ENCODE measurements at regions not wholly inside any gene's neighbourhood (a gene's known extent, or its start where the extent isn't known, plus 50 kb on each side); places are given as distances from the start of the nearest gene placed in this dataset.

DNA sequence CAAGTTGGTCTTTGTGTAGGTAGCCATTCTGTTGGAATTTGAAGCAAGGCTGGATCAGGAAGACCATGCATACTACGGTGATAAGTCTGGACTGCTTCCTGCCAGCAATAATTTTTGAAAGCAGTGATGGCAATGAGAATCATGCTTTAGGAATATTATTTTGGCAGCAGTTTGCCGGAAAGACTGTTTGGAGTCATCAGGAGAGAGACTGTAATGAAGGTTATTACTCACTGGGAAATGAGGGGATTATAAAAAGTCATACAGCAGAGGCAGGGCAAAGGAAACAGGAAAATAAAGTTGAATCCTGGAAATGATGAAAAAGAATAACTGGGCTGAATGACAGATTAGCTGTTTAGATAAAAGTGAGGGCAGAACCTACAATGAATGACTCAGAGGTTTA lies 1136.8 kb upstream of the AUTS2 start:
- intact Hi-C loops (cut with DNase I) = no loop called here
- ATAC-seq = no peak
- 43% methylated on average over 1 of the region's 2 CpGs for WGBS (ENCODE audit: insufficient coverage, low coverage, low lambda C conversion rate, missing lambda C conversion rate)
- no peaks in the 10 kb centered on the region for H3K9me3 ChIP-seq
- no peaks in the 10 kb centered on the region for H3K36me3 ChIP-seq
- H3K27ac ChIP-seq = no peak overlapping the region
- TF ChIP-seq POLR2A (IDR thresholded peaks at IDR 0.05) (no peak), CTCF (IDR thresholded peaks at IDR 0.05) (no peak)
- H3K4me1 ChIP-seq = no peaks in the 10 kb centered on the region
- no peak overlapping the region for H3K4me3 ChIP-seq
- no peak for DNase-seq
- H3K27me3 ChIP-seq = no peaks in the 10 kb centered on the region

- no peaks in the 10 kb centered on the region for H3K9me3 ChIP-seq
- ATAC-seq = no peak
- TF ChIP-seq POLR2A (IDR thresholded peaks at IDR 0.05) (no peak), CTCF (IDR thresholded peaks at IDR 0.05) (no peak)
Observed at GRCh38 chr7:68470836-68471435, 1127.3 kb upstream of the AUTS2 start.

DNA sequence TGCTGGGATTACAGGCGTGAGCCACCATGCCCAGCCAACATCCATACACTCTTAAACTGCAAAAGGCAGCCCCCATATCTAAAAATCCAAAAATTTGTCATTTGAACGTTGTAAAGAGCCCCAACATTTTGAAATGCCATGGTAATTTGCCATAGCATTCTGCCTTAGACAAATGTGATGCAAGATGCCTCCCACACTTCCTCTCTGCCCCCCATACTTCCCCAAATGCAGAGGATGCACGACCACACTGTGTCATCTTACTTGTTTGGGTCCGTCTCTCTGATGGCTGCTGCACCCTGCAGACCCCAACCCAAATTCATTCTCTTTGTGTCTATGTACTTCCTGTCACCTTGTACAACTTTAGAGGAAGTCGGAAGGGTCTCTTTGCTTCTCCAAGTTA lies 1125.6 kb upstream of the AUTS2 start:
- H3K27me3 ChIP-seq = no peaks in the 10 kb centered on the region
- DNase-seq (no peak), ATAC-seq (no peak)
- H3K9me3 ChIP-seq = no peaks in the 10 kb centered on the region
- H3K36me3 ChIP-seq = no peaks in the 10 kb centered on the region
- intact Hi-C loops (cut with DNase I) = no loop called here
- TF ChIP-seq CTCF (IDR thresholded peaks at IDR 0.05) = no peak
- no peak for TF ChIP-seq POLR2A (IDR thresholded peaks at IDR 0.05)
- no peaks in the 10 kb centered on the region for H3K4me1 ChIP-seq
- 35% methylated on average over 4 of the region's 5 CpGs for WGBS (ENCODE audit: insufficient coverage, low coverage, low lambda C conversion rate, missing lambda C conversion rate)
- H3K27ac ChIP-seq = no peak overlapping the region
- no peak overlapping the region for H3K4me3 ChIP-seq

More at GRCh38 chr7:68470836-68471435, 1127.3 kb upstream of the AUTS2 start:
- no peaks in the 10 kb centered on the region for H3K27me3 ChIP-seq
- no peaks in the 10 kb centered on the region for H3K36me3 ChIP-seq
- intact Hi-C loops (cut with DNase I) = no loop called here
- H3K4me1 ChIP-seq = no peaks in the 10 kb centered on the region
- H3K27ac ChIP-seq = no peak overlapping the region
- no peak overlapping the region for H3K4me3 ChIP-seq
- DNase-seq = no peak
- WGBS (ENCODE audit: insufficient coverage, low coverage, low lambda C conversion rate, missing lambda C conversion rate) = 58% methylated on average over 10 of the region's 17 CpGs

GRCh38 chr7:68474661-68475216 lies 1123.5 kb upstream of the AUTS2 start:
- no peak for ATAC-seq
- H3K4me1 ChIP-seq = no peaks in the 10 kb centered on the region
- H3K4me3 ChIP-seq = no peak overlapping the region
- TF ChIP-seq CTCF (IDR thresholded peaks at IDR 0.05) = no peak
- TF ChIP-seq POLR2A (IDR thresholded peaks at IDR 0.05) = no peak
- H3K27me3 ChIP-seq = no peaks in the 10 kb centered on the region
- WGBS (ENCODE audit: insufficient coverage, low coverage, low lambda C conversion rate, missing lambda C conversion rate) = 46% methylated on average over 3 of the region's 5 CpGs
- H3K27ac ChIP-seq = no peak overlapping the region
- no peaks in the 10 kb centered on the region for H3K36me3 ChIP-seq
- no peak for DNase-seq
- intact Hi-C loops (cut with DNase I) = no loop called here
- H3K9me3 ChIP-seq = no peaks in the 10 kb centered on the region
